ENCODE measurements at regions not wholly inside any gene's neighbourhood (a gene's known extent, or its start where the extent isn't known, plus 50 kb on each side); places are given as distances from the start of the nearest gene placed in this dataset.

DNA sequence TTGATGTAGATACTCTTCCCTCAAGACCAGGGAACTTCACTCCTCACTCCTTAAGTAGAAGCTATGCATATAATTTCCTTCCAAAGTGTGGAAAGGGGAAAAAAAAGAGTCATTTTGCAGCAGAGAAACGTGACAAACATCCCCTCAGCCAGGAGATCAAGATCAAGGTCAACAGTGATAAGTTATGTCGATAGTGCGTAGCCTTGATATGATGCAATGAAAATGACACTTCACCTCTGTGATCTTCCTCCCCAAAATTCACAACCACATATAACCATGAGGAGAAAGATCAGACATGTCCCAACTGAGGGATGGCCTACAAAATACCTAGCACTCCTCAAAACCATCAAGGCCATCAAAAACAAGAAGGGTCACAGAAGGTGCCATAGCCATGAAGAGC, 160.4 kb upstream of the MYLIP start:
- no peak for TF ChIP-seq CTCF (IDR thresholded peaks at IDR 0.05; ENCODE audit: low read depth, low read length)
- DNase-seq (ENCODE audit: extremely low read depth, low read depth), result no peak

- DNase-seq (ENCODE audit: extremely low read depth, low read depth), result no peak
- TF ChIP-seq CTCF (IDR thresholded peaks at IDR 0.05; ENCODE audit: low read depth, low read length), result no peak
These were observed 162.8 kb upstream of the MYLIP start for GRCh38 chr6:15966000-15966520.

DNA sequence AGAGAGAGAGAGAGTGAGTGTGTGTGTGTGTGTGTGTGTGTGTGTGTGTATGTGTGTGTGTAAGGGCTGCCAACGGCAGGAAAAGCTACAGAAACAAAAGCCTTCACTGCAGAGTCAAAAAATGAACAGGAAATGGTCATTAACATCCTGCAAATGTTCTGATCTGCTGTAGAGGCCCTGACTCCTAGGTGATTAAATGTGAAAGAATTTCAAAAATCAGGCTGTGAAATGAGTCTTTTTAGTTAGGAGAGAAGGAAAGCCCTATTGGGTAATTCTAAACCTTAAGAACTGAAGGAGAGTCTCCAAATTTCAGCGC, 166.5 kb upstream of the MYLIP start:
- no peak for TF ChIP-seq CTCF (IDR thresholded peaks at IDR 0.05; ENCODE audit: low read depth, low read length)
- DNase-seq (ENCODE audit: extremely low read depth, low read depth), result peak; percentile 24

DNA sequence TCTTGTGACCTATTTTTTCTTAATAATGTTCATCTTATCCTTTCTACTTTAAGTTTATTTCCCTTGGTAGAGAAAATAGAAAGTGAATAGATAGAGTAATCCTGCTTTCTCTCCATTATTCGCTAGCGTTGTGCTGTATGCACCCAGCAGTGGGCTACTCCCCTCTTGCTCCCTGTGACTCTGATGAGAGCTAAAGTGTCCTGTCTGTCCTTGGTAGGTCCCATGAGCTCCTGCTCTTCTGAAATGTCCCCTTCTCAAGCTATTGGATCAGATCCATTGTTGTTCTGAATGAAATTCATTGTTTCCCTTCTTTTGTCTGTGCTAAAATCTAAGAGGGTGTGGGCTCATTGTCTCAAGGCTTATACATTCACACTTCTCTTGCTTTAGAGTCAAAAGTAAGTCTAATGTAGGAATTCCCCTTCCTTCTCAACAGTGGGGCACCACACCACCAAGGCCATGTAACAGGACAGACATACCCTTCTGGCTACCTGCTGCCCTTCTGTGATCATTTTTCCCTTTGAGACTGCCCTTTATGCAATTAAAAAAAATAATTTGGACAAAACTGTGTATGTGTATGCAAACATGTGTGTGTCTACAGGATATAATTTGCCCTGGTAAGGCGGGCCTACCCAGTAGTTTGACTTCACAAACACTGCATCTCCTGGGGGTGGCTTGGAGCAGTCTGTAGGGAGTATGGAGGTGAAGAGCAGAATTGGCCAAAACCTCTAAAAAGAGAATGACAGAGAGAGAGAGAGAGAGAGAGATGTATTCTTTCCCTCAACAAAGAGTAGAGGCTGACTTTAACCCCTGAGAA, 167.0 kb upstream of the MYLIP start:
- no peak for TF ChIP-seq CTCF (IDR thresholded peaks at IDR 0.05; ENCODE audit: low read depth, low read length)
- no peak for DNase-seq (ENCODE audit: extremely low read depth, low read depth)

DNA sequence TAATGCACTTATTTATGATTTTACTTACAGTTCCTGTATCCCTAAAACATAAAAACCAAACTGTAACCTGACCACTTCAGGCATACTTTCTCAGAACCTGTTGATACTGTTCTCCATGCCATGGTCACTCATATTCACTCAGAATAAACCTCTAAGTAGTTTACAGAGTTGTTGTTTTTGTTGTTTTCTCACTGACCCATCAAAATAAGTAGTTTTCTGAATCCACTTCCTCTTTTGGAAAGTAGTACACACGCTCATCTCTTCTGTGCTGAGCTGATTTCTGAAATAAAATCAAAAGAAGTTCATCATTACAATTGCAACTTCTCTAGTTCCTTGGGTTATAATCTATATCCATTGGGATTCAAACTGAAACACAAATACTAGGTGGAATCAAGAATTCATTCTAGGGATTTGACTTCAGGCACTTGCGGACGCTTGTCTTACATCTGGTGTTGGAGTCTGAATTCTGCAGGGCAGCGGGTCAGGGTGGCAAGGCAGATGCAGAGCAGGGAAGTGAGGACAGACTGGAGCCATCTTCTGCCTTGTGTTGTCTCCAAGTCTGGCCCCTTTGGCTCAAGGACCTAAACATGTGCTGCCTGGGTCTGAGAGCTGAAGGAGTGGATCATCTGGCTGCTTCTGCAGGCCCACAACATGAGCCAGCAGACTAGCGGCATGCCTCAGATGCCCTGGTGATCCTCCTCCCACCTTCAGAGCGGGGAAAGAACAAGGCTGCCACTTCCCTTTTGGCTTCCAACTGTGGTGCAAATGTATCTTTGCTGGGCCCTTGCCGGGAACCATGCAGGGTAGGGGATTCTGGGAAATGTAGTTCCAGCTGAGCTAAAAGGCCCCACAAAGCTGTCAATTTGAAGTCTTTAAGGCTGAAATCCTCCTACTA, 167.9 kb upstream of the MYLIP start:
- no peak for TF ChIP-seq CTCF (IDR thresholded peaks at IDR 0.05; ENCODE audit: low read depth, low read length)
- DNase-seq (ENCODE audit: extremely low read depth, low read depth), result no peak

DNA sequence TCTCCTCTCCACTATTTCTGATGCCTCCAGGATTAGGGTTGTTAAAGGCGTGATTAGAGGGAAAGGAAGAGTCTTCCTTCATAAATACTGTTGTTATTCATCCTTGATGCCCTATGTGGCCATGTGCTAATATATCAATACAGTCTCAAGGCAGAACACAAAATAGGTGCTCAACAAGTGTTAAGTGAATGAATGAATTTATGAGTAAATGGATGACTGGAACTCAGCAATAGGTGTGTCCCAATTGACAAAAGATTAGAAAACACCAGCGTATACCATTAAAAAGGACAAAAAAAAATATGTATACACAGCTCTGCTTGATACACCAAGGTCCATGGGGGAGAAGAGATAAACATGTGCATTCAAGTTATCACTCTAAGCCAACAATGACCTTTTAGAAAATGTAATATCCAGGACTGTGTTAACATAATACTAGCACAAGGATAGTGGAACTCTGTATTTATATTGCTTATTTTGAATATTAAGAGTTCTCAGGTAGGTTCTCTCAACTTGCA, 171.2 kb upstream of the MYLIP start:
- no peak for DNase-seq (ENCODE audit: extremely low read depth, low read depth)
- TF ChIP-seq CTCF (IDR thresholded peaks at IDR 0.05; ENCODE audit: low read depth, low read length), result no peak

Data from AG09319 (cell line).